Breast epithelium (tissue), 3 donors: ENCODE measurements at regions not wholly inside any gene's neighbourhood (a gene's known extent, or its start where the extent isn't known, plus 50 kb on each side); places are given as distances from the start of the nearest gene placed in this dataset.

Experiments
- POLR2A ChIP-seq: fragments of 450-650 bp; IDR thresholded peaks from one replicate; pipeline ENCODE4 v1.6.1; 2016; ENCODE audit warnings: antibody characterized with exemption, mild to moderate bottlenecking, moderate library complexity
- TF ChIP-seq, protein P1 (sequence below), 3 donors: fragments of 450-650 bp; IDR thresholded peaks; one replicate each; pipeline ENCODE4 v1.5.1; 2016 to 2017; ENCODE audit warnings: antibody characterized with exemption in 3 of 3, mild to moderate bottlenecking in 3 of 3, moderate library complexity in 3 of 3

DNA sequence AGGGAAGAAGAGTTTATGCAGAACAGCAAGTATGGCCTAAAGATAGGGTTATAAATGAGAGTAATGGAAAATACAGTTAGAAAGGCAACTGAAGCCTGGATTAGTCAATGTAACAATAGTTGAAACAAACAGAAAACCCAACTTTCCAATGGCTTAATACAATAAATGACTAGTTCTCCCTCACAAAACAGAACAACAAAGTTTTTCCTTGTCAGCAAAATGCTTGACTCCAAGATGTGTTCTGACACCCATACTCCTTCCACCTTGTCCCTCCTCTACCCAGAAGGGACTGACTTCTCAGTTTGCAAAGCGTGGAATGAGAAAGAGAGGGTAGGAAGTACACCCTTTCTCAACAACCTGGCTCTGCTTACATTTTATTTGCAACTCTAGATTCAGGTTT, 191.4 kb upstream of the OSR1 start:
- TF ChIP-seq POLR2A: no peak
- TF ChIP-seq, protein P1, sequence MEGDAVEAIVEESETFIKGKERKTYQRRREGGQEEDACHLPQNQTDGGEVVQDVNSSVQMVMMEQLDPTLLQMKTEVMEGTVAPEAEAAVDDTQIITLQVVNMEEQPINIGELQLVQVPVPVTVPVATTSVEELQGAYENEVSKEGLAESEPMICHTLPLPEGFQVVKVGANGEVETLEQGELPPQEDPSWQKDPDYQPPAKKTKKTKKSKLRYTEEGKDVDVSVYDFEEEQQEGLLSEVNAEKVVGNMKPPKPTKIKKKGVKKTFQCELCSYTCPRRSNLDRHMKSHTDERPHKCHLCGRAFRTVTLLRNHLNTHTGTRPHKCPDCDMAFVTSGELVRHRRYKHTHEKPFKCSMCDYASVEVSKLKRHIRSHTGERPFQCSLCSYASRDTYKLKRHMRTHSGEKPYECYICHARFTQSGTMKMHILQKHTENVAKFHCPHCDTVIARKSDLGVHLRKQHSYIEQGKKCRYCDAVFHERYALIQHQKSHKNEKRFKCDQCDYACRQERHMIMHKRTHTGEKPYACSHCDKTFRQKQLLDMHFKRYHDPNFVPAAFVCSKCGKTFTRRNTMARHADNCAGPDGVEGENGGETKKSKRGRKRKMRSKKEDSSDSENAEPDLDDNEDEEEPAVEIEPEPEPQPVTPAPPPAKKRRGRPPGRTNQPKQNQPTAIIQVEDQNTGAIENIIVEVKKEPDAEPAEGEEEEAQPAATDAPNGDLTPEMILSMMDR (IDR thresholded peaks at IDR 0.05): no peak
